ENCODE measurements at regions not wholly inside any gene's neighbourhood (a gene's known extent, or its start where the extent isn't known, plus 50 kb on each side); places are given as distances from the start of the nearest gene placed in this dataset.
"Not testable (repeated sequence)": the region's sequence is repeated elsewhere in the genome, so short reads cannot be mapped to it uniquely, and the experiment has no call there.

- DNase-seq: not testable (repeated sequence)
Observed at GRCh38 chr7:24629958-24630357, 56.7 kb downstream of the PALS2 start.

DNA sequence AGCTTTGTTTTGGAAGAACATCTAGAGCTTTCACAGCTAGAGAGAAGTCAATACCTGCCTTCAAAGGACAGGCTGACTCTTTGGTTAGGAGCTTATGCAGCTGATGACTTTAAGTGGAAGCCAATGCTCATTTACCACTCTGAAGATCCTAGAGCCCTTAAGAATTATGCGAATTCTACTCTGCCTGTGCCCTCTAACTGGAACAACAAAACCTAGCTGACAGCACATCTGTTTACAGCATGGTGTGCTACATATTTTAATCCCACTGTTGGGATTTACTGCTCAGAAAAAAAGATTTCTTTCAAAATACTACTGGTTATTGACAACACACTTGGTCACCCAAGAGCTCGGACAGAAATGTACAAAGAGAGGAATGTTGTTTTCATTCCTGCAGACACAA is 57.3 kb downstream of the PALS2 start:
- DNase-seq: no peak

- DNase-seq: peak; percentile 71
Observed at GRCh38 chr7:24637021-24637420, 63.8 kb downstream of the PALS2 start.

GRCh38 chr7:24637706-24638105 is 64.5 kb downstream of the PALS2 start:
- no peak for DNase-seq

- not testable (repeated sequence) for DNase-seq
Observed at GRCh38 chr7:24644567-24644966, 71.3 kb downstream of the PALS2 start.

All from NCI-H226 (cell line).